NCI-H2029 (cell line): ENCODE measurements at regions not wholly inside any gene's neighbourhood (a gene's known extent, or its start where the extent isn't known, plus 50 kb on each side); places are given as distances from the start of the nearest gene placed in this dataset.
"Not testable (repeated sequence)": the region's sequence is repeated elsewhere in the genome, so short reads cannot be mapped to it uniquely, and the experiment has no call there.

Experiments used
- DNase-seq: peaks from one replicate; lab custom pipeline; 2025; lab: John Stamatoyannopoulos, UW

DNA sequence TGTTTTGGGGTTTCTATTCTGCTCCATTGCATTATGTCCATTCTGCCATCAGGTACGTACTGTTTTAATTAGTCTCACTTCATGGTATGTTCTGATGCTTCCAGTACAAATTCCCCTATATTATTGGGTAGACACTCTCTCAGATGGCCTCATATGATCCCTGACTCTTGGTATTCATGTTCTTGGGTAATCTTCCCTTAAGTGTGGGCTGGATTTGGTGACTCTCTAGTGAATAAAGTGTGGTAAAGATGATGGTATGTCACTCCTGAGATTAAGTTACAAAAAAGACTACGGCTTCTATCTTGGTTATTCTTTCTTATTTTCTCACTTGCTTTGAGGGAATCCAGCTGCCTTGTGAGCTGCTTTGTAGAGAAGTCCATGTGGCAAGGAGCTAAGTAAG is 89.6 kb upstream of the TBC1D5 start:
- DNase-seq, result no peak

DNA sequence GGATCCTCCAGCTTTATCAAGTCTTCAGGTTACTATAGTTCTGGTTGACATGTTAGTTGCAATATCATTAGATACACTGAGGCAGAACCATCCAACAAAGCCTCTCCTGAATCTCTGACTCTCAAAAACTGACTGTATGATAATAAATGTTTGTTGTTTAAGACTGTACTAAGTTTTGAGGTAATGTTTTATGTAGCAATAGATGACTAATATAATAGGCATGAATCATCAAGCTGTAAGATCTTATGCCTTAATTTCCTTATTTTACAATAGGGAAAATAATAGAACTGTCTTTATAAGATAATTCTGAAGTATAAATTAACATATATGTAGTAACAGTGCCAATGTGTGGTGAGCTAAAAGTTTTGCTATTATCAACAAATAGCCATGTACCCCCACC is 88.9 kb upstream of the TBC1D5 start:
- DNase-seq, result no peak

DNA sequence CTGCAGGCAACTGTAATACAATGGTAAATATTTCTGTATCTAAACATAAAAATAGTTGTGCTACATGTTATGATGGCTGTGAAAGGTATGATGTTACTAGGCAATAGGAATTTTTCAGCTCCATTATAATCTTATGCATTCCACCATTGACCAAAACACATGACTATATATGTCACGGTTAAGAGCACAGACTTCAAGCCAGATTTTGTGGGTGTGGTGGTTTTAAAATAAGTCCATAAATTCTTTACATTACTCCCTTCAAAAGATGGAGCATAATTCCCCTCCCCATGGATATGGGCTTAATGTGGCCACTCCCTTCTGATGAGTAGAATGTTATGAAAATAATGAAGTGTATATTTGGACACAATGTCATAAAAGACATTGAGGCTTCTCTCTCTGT is 88.4 kb upstream of the TBC1D5 start:
- no peak for DNase-seq

DNA sequence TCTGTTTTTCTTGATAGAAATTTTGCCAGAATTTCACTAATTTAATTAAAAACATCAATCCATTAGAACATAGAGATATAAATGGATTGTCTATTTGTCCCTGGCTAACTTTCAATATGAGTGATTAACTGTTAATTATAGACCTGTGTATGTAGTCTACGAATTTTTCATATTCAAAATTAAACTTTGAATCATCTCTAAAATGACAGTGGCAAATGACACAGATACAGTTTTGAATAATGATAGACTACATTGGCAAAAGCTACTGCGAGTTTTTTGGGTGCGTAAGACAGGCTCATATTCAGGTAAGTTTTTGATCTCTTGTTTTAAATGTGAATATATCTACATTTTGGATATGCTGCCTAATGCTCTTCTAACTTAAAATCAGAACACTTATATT is 86.0 kb upstream of the TBC1D5 start:
- DNase-seq, result no peak

DNA sequence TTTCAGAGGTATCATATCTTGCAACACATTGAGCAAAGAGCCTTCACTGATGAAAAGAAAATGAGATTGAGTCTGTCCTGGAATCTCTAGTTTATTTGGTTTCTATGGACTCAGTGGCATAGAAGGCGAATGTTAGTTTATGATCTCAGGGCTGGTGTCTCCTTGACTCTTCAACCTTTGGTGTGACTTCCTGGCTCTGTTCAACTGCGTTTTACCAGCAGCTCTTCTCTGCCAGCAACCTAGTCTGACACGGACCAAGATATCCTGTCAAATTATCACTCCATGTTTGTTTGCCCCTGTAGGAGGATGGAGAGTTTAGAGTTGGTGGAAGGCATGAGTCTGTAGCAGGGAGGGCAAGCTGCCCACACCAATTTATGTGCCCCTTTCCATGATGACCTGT is 82.9 kb upstream of the TBC1D5 start:
- no peak for DNase-seq

DNA sequence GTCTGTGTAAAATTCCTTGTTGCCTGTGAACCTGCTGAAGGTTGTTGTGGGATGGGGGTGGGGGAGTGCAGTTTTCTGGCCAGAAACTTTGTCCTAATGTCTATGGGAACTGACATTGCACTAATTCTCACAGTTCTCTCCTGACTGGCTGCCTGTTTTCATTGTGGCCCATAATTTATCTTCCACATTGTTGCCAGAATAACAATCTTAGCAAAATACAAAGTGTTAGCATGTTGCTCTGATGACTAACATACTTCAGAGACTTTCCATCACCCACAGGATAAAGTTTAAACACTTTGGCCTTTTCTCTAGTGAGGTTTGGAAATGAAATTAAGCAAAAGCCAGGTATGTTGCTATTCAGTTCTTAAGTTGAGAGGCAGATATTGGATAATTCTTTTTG is 81.4 kb upstream of the TBC1D5 start:
- no peak for DNase-seq

DNA sequence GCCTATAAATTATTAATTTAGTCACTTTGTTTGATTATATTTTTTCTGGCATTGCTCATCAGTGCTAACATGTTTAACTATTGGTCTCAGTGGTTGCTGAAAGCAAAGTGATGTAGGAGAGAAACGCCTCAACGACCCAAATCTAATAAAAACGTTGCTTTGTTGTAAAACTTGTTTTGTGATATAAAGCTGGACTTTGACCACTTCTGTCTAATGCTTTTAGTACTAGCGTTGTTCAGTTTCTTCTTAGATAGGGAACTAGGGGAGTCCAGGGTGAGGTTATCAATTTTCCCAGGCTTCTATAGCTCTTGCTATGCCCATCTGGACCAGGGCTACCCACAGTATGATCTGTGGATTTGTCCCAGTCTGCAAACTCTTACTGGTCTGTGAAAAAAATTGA is 80.6 kb upstream of the TBC1D5 start:
- DNase-seq, result no peak

DNA sequence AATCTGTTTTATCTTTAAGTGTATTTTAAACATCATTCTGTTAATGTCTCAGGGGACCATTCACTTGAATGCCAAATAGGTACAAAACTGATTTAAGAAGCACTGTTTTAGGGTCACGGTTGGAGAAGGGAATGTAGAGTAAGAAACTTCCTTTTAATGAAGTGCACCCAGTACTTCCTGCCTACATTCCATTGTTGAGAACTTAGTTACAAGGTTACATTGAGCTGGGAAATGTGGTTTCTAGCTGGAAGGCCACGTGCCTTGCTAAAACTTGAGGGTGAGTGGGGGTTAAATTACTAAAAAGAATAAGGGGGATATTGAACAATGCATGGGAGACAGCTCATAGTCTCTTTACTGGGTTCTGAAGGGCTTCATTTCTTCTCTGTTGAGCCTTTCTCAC is 78.3 kb upstream of the TBC1D5 start:
- DNase-seq, result no peak

DNA sequence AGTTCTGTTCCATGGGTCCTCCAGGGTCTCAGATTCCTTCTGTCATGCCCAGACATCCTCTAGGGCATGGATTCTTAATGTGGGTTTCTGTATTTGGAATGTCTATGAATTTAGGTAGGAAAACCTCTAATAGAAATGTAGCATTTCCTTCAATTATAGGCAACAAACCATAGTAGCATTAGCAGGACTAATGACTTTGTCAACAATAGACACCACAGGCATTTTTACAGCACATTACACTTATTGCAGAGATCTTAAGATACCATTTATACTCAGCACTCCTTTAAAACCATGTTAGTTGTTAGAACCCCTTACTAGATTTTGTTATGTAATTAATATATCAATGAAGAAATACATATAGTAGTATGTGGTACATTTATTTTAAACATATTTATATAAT is 77.8 kb upstream of the TBC1D5 start:
- DNase-seq, result no peak

DNA sequence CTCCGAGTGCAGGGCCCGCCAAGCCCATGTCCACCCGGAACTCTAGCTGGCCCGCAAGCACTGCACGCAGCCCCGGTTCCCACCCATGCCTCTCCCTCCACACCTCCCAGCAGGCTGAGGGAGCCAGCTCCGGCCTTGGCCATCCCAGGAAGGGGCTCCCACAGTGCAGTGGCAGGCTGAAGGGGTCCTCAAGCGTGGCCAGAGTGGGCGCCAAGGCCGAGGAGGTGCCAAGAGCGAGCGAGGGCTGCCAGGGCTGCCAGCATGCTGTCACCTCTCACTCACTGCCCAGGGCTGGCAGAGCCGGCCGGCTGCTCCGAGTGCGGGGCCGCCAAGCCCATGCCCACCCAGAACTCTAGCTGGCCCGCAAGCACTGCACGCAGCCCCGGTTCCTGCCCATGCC is 75.5 kb upstream of the TBC1D5 start:
- not testable (repeated sequence) for DNase-seq

DNA sequence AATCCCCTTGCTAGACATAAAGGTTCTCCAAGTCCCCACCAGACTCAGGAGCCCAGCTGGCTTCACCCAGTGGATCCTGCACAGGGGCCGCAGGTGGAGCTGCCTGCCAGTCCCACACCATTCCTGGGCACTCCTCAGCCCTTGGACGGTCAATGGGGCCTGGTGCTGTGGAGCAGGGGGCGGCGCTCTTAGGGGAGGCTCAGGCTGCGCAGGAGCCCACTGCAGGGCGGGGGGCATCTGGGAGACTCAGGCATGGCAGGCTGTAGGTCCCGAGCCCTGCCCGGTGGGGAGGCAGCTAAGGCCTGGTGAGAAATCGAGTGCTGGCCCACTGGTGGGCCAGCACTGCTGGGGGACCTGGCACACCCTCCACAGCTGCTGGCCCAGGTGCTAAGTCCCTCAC is 75.1 kb upstream of the TBC1D5 start:
- DNase-seq, result no peak

DNA sequence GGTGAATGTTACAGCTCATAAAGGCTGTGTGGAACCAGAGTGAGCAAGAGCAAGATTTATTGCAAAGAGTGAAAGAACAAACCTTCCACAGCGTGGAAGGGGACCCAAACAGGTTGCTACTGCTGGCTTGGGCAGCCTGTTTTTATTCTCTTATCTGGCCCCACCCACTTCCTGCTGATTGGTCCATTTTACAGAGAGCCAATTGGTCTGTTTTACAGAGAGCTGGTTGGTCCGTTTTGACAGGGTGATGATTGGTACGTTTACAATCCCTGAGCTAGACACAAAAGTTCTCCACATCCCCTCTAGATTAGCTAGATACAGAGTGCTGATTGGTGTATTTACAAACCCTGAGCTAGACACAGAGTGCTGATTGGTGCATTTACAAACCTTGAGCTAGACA is 74.4 kb upstream of the TBC1D5 start:
- DNase-seq, result not testable (repeated sequence)

DNA sequence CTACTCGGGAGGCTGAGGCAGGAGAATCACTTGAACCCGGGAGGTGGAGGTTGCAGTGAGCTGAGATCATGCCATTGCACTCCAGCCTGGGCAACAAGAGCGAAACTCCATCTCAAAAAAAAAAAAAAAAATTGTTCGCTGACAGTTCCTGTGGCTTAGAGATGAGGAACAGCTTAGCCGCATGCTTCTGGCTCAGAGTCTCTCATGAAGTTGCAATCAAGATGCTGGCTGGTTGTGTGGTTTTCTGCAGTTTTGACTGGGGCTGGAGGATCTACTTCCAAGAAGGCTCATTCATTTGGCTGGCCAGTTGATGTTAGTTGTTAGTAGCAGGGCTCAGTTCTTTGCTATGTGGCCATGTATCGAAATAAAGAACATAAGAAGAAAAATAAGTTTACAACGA is 69.9 kb upstream of the TBC1D5 start:
- DNase-seq, result not testable (repeated sequence)

DNA sequence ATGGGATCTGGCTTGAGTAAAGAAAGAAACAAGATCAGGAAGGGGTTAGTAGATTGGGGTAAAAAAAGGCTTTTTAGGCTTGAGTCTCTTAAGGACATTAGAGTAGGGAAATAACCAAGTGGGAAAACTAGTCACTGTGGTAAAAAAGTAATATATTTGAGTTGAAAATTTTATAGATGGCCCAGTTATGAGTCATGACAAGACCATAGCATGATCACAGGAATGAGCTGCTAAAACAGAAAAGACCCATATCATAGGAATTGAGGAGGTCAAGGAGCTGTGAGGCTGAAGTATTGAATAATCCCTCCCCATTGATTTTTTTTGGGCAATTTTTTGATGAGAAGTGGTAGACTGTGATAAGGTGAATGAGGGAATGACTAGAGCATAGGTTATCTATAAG is 69.2 kb upstream of the TBC1D5 start:
- DNase-seq, result no peak

DNA sequence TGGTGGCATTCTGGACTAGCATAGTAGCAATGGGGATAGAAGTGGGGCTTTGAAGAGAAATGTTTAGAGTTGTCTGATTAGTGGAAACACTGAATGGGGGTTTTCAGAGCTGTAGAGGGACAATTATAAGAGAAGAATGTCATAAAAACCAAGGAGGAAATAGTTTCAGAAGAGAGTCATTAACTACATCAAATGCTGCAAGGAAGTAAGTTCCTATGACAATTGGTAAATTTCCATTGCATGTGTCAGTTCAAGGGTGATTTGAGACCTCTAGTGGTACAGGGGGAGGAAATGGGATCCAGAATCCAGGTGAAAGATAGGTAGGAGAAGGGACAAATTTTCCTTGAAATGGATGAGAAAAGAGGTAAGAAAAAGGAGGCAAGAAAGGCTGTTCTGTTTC is 68.3 kb upstream of the TBC1D5 start:
- no peak for DNase-seq

DNA sequence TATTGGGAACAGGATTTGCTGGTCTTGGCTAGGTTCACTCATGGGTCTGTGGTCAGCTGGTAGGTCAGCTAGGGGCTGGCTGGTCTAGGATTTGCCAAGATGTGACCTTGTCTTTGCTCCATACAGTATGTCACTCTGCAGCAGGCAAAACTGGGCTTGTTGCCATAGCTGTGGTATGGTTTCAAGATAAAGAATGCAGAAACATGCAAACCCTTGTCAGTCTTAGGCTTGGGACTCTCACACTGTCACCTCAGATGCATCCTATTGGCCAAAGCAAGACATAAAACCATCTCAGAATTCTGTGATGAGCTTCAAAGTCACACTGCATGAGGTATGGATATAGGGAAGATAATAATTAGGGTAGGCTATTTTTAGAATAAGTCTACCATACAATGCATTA is 66.6 kb upstream of the TBC1D5 start:
- DNase-seq, result no peak

DNA sequence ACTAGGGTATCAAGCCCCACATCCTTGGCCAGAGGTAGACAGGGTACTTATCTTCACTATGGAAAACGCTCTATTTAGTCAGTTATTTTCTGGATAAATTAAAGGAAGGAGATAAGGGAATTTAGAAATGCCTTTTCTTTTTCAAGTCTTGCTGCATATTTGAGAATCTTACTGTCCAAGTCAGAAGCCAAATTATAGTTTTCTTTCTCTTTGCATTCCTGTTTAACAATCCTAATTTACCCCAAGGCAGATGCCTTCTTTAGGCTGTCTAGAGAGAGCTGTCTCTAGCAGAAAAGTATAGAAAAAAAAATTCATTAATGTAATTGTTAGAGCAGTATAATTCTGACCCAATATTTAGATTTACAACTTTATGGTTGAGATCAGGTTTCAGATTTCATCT is 64.4 kb upstream of the TBC1D5 start:
- no peak for DNase-seq

DNA sequence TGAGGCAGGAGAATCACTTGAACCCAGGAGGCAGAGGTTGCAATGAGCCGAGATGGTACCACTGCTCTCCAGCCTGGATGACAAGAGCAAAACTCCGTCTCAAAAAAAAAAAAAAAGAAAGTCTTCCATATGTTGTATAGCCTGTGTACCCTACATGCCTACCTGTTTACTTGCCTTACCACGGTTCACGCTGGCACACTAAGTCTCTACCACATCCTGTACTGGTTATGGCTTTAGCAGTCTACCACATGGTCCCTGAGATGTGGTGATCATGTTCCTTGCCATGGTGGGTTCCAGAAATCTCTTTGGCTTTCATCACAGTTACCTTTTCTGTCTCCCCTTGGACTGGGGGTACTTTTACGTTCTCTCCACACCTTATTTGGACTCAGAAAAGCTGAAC is 63.8 kb upstream of the TBC1D5 start:
- no peak for DNase-seq

DNA sequence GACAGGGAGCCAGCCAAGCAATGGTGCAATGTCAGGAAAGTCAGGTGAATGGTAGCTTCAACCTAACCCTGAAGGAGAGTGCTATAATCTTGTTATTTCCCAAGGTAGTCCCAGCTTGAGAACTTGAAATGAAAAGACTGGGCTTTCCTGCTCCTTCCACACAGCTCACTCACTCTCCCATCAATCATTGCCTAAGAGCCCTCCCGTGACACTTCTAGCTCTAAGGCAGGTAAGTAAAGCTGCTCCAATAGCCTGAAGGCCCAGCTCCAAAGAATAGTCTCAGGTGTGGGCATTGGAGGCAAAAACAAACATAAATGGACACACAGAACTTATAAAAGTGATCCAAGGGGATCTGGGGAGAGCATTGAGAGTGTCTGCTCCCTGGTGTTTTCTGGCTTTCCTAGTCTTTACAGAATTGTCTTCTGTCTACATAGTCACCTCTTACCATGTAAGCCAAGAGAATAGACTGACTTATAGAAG is 63.1 kb upstream of the TBC1D5 start:
- DNase-seq, result no peak

DNA sequence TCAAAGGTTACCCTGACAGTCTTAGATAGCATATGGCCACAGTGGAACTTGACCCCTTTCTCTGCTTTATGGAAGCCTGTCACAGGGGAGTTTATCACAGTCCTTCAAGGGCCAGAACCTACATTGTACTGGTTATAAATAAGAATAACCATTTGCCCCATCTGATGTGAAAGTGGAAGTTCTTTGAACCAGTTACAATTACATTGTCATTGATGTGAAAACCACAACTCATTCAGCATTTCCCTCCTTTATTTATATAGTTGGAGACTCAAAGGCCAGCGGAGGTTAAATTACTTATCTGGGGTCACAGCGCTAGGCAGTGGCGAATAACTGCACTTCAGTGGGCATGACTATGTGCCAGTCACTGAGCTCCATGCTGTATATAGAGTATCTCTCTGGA is 60.5 kb upstream of the TBC1D5 start:
- no peak for DNase-seq

DNA sequence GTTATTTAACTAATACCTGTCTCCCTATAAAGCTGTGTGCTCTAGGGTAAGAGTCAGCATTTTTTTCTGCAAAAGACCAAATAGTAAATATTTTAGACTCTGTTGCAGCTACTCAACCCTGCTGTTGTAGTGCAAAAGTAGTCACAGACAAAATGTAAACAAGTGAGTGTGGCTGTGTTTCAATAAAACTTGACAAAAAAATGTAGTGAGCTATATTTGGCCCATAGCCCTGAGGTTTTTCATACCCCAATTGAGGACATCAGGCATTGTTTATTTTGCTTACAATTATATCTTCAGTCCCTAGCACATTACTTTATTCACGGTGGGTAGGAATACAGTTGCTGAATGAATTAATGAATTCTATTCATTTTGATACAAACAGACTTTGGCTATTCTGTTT is 58.7 kb upstream of the TBC1D5 start:
- no peak for DNase-seq

DNA sequence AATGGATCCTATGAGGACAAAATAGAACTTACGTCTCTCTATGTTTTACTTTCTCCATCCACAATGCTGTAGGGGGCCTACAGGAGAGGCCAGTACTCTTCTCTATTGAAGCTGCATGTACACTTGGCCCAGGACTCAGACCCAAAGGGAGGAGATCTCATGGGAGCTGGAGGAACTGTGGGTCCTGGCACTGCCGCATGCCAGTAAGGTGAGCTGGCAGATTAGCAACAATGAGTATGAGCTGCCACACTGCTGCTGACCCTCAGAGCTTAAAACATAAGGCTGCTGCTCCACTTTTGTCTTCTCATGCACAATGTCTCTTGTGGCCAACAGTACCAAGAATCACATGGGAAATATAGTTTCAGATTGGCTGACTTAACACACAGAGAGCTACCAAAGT is 57.8 kb upstream of the TBC1D5 start:
- DNase-seq, result no peak

DNA sequence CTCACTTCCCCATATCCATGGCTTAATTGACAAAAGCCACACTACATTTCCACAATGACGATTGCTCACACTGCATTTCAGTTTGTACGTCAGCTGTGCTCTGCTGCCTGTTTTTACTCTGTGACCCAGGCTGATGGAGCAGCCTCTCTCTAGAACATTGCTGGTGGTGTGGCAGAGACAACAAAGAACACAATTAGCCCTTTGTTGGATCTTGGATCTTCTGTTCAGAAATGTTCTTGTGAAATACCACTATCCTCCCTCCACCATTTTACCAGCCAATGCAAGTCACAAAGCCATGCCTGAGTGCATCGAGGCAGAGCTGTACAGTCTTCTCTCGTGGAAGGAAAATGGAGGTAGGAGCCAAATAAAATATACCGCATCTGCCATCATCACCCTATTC is 56.9 kb upstream of the TBC1D5 start:
- DNase-seq, result no peak

DNA sequence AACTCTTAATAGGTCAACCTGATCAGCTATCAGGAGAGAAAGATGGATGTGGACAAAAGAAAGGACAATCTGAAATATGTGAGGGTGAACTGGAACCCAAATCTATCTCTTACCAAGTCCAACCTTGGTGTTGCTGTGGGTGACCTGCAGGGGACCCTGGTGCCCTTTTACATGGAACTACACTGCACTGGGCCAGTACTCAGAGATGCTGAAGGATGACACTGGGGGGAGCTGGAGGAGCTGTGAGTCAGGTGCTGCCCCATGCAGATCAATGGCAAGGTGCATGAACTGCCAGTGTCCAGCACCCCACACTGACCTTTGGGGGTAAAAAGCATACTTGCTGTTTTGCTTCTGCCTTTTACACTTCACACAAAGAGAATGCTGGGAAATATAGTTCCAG is 55.6 kb upstream of the TBC1D5 start:
- DNase-seq, result no peak

DNA sequence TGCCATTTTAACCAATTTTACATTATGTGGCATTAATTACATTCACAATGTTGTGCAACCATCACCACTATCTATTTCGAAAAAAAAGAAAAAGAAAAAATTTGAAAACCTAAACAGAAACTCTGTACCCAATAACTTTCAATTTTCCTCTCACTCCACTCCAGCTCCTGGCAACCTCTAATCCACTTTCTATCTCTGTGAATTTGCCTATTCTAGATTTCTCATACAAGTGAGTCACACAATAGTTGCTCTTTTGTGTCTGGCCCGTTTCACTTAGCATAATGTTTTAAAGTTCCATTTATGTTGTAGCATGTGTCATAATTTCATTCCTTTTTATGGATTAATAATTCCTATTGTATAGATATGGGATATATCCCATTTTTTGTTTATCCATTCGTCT is 53.3 kb upstream of the TBC1D5 start:
- DNase-seq, result no peak
